Suprapubic skin (tissue), 4 donors: ENCODE measurements at regions not wholly inside any gene's neighbourhood (a gene's known extent, or its start where the extent isn't known, plus 50 kb on each side); places are given as distances from the start of the nearest gene placed in this dataset.

Source experiments
- EP300 ChIP-seq: sonication (generic); formaldehyde crosslinking; IDR thresholded peaks from one replicate; pipeline ENCODE4 v1.6.1; 2017; ENCODE audit warnings: antibody characterized with exemption
- POLR2A ChIP-seq, 2 donors: fragments of 450-650 bp; IDR thresholded peaks; one replicate each; pipeline ENCODE4 v1.6.1; 2017; ENCODE audit warnings: antibody characterized with exemption in 2 of 2, mild to moderate bottlenecking in 2 of 2, moderate library complexity in 2 of 2
- POLR2AphosphoS5 ChIP-seq, 3 donors: sonication (generic); formaldehyde crosslinking; IDR thresholded peaks; one replicate each; pipeline ENCODE4 v1.6.1; 2017; ENCODE audit warnings: antibody characterized with exemption in 3 of 3
- TF ChIP-seq, protein P1 (sequence below), 2 donors: fragments of 200-600 bp in 1 of 2; fragments of 450-650 bp in 1 of 2; sonication (generic) in 1 of 2; IDR thresholded peaks; one replicate each; pipeline ENCODE4 v1.5.1; 2016 to 2019; ENCODE audit warnings: antibody characterized with exemption in 2 of 2, mild to moderate bottlenecking in 1 of 2, moderate library complexity in 1 of 2

DNA sequence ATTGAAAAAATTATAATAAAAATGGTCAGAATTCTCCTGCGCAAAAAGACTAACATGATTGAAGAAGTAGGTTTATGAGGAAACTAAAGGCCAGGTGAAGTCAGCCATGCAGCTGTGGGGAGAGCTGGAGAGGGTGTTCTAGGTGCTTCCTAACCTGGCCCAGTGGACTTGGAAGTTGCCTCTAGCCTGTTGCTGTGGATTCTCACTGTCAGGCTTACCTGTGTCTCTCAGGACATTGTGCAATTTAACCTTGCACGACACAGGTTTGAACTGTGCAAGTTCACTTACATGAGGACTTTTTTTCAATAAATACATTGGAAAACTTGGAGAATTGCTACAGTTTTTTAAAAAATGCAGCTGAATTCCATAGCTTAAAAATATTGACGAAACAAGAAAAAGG is 266.4 kb downstream of the CXCL12 start:
- TF ChIP-seq EP300, result no peak
- TF ChIP-seq, protein P1, sequence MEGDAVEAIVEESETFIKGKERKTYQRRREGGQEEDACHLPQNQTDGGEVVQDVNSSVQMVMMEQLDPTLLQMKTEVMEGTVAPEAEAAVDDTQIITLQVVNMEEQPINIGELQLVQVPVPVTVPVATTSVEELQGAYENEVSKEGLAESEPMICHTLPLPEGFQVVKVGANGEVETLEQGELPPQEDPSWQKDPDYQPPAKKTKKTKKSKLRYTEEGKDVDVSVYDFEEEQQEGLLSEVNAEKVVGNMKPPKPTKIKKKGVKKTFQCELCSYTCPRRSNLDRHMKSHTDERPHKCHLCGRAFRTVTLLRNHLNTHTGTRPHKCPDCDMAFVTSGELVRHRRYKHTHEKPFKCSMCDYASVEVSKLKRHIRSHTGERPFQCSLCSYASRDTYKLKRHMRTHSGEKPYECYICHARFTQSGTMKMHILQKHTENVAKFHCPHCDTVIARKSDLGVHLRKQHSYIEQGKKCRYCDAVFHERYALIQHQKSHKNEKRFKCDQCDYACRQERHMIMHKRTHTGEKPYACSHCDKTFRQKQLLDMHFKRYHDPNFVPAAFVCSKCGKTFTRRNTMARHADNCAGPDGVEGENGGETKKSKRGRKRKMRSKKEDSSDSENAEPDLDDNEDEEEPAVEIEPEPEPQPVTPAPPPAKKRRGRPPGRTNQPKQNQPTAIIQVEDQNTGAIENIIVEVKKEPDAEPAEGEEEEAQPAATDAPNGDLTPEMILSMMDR (IDR thresholded peaks at IDR 0.05), result no peak
- TF ChIP-seq POLR2A (IDR thresholded peaks at IDR 0.05), result no peak
- no peak for TF ChIP-seq POLR2AphosphoS5 (IDR thresholded peaks at IDR 0.05)
